ENCODE measurements at regions not wholly inside any gene's neighbourhood (a gene's known extent, or its start where the extent isn't known, plus 50 kb on each side); places are given as distances from the start of the nearest gene placed in this dataset.

DNA sequence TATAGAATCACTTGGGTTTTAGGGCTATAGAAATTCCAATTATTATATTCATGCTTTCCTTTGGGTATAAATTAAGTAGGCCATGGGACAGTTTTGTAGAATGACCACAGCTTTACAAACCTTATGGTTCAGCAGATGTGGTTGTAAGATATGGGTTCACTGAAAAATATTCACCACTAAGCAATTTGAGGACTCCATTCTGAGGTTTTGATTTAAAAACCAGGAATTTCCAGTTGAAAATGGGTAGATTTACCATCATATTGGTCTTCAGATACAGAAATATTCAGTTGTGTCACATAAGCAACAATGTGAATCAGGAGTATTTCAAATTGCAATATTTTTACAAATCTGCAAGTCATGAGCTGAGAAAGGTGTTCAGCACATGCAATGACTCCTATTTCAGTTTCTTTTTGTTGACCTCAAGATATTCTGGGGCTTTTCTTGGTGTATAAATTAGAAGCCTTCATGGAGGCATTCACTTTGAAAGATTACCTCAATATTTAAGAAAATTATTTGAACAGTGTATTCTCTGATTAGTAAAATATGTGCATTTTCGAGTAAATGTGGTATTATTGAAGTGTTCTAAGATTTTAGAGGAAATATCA, 218.4 kb upstream of the HCCS start:
- H2AFZ ChIP-seq (ENCODE audit: low read depth): peak overlapping the region; percentile 16; the same call in 1 of the 2 replicates
- H3K4me1 ChIP-seq (ENCODE audit: low read depth, poor library complexity, severe bottlenecking): peaks cover 20% of the 10 kb centered on the region
- H3K27me3 ChIP-seq (ENCODE audit: insufficient read depth, low read depth): no peaks in the 10 kb centered on the region
- H3K36me3 ChIP-seq (ENCODE audit: insufficient read depth): no peaks in the 10 kb centered on the region
- H3K4me3 ChIP-seq (IDR thresholded peaks at IDR 0.05; ENCODE audit: insufficient read depth, low read depth, low read length): no peak overlapping the region
- H3K9ac ChIP-seq: peak overlapping the region; percentile 67; the same call in 1 of the 2 replicates
- H4K20me1 ChIP-seq (ENCODE audit: insufficient read depth): no peaks in the 10 kb centered on the region
- H3K4me2 ChIP-seq: peak overlapping the region; percentile 43
- H3K27ac ChIP-seq: peak overlapping the region; percentile 89
- TF ChIP-seq, protein P1, sequence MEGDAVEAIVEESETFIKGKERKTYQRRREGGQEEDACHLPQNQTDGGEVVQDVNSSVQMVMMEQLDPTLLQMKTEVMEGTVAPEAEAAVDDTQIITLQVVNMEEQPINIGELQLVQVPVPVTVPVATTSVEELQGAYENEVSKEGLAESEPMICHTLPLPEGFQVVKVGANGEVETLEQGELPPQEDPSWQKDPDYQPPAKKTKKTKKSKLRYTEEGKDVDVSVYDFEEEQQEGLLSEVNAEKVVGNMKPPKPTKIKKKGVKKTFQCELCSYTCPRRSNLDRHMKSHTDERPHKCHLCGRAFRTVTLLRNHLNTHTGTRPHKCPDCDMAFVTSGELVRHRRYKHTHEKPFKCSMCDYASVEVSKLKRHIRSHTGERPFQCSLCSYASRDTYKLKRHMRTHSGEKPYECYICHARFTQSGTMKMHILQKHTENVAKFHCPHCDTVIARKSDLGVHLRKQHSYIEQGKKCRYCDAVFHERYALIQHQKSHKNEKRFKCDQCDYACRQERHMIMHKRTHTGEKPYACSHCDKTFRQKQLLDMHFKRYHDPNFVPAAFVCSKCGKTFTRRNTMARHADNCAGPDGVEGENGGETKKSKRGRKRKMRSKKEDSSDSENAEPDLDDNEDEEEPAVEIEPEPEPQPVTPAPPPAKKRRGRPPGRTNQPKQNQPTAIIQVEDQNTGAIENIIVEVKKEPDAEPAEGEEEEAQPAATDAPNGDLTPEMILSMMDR (conservative IDR thresholded peaks at IDR 0.05; ENCODE audit: low read depth, low read length): no peak
- H3K79me2 ChIP-seq (ENCODE audit: insufficient read depth, low read depth): no peaks in the 10 kb centered on the region

DNA sequence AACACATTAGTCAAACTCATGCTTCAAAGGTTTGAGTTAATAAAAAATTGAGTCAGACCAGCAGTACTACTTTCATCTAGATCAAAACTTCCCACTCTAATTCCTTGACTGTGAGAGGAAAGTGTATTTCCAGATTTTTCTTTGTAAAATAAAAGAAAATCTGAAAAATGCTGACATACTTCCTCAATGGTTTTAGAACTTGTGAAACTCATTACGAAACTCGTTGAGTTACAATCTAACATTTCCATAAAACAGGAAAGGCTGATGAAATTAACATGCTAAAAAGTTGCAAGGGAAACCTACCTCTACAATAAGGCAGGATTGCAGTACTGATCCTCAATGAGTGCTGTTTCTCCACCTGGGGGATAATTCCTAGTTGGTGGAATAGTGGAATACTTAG, 217.8 kb upstream of the HCCS start:
- Histone ChIP-seq H4K20me1 (ENCODE audit: insufficient read depth) (no peaks in the 10 kb centered on the region), H3K9ac (no peak overlapping the region), H3K27ac (peak overlapping the region; percentile 89; the same call in 1 of the 2 replicates), H3K4me2 (peak overlapping the region; percentile 43), H3K36me3 (ENCODE audit: insufficient read depth) (no peaks in the 10 kb centered on the region), H3K79me2 (ENCODE audit: insufficient read depth, low read depth) (no peaks in the 10 kb centered on the region), H3K4me3 (IDR thresholded peaks at IDR 0.05; ENCODE audit: insufficient read depth, low read depth, low read length) (no peak overlapping the region), H3K27me3 (ENCODE audit: insufficient read depth, low read depth) (no peaks in the 10 kb centered on the region), H3K4me1 (ENCODE audit: low read depth, poor library complexity, severe bottlenecking) (peaks cover 20% of the 10 kb centered on the region), H2AFZ (ENCODE audit: low read depth) (no peak overlapping the region)
- TF ChIP-seq, protein P1 (conservative IDR thresholded peaks at IDR 0.05; ENCODE audit: low read depth, low read length): no peak

DNA sequence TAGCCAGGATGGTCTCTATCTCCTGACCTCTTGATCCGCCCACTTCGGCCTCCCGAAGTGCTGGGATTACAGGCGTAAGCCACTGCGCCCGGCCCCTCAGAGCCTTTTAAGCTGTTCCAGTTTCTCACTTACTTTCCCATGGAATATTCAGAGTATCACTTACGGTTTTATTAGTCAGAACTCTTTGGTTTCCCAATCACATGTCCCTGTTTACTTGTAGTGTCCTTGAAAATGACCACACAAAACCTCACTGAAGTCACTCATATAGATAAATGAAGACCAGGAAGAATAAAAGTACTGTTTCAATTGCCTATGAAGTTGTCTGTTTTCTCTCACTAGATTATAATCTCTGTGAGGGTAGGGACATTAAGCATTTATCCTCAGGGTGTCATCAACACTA, 217.2 kb upstream of the HCCS start:
- no peak overlapping the region for H2AFZ ChIP-seq (ENCODE audit: low read depth)
- H3K4me1 ChIP-seq (ENCODE audit: low read depth, poor library complexity, severe bottlenecking): peaks cover 20% of the 10 kb centered on the region
- H3K27ac ChIP-seq: no peak overlapping the region
- no peaks in the 10 kb centered on the region for H3K36me3 ChIP-seq (ENCODE audit: insufficient read depth)
- H3K4me2 ChIP-seq: no peak overlapping the region
- H3K79me2 ChIP-seq (ENCODE audit: insufficient read depth, low read depth): no peaks in the 10 kb centered on the region
- TF ChIP-seq, protein P1 (conservative IDR thresholded peaks at IDR 0.05; ENCODE audit: low read depth, low read length): no peak
- H3K27me3 ChIP-seq (ENCODE audit: insufficient read depth, low read depth): no peaks in the 10 kb centered on the region
- no peak overlapping the region for H3K4me3 ChIP-seq (IDR thresholded peaks at IDR 0.05; ENCODE audit: insufficient read depth, low read depth, low read length)
- H4K20me1 ChIP-seq (ENCODE audit: insufficient read depth): no peaks in the 10 kb centered on the region
- no peak overlapping the region for H3K9ac ChIP-seq

DNA sequence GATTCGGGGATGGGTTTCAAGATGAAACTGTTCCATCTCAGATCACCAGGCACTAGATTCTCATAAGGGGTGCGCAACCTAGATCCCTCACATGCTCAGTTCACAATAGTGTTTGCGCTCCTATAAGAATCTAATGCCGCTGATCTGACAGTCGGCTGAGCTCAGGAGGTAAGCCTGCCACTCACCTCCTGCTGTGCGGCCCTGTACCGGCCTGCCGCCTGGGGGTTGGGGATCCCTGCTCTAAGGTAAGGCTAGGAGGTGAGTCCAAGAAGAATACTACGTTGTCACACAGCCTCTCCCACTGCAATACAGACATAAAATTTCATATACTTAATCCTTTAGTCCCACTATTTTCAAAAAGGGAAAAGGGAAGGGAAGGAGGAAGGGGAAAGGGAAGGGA, 213.4 kb upstream of the HCCS start:
- H3K27ac ChIP-seq: no peak overlapping the region
- no peak overlapping the region for H3K4me3 ChIP-seq (IDR thresholded peaks at IDR 0.05; ENCODE audit: insufficient read depth, low read depth, low read length)
- TF ChIP-seq, protein P1 (conservative IDR thresholded peaks at IDR 0.05; ENCODE audit: low read depth, low read length): no peak

More for the DNA sequence above, 213.4 kb upstream of the HCCS start:
- Histone ChIP-seq H3K27me3 (ENCODE audit: insufficient read depth, low read depth) (no peaks in the 10 kb centered on the region), H3K4me1 (ENCODE audit: low read depth, poor library complexity, severe bottlenecking) (peaks cover 12% of the 10 kb centered on the region), H3K4me2 (no peak overlapping the region), H3K79me2 (ENCODE audit: insufficient read depth, low read depth) (no peaks in the 10 kb centered on the region), H2AFZ (ENCODE audit: low read depth) (no peak overlapping the region), H4K20me1 (ENCODE audit: insufficient read depth) (no peaks in the 10 kb centered on the region), H3K36me3 (ENCODE audit: insufficient read depth) (no peaks in the 10 kb centered on the region), H3K9ac (no peak overlapping the region)
